ENCODE measurements at regions not wholly inside any gene's neighbourhood (a gene's known extent, or its start where the extent isn't known, plus 50 kb on each side); places are given as distances from the start of the nearest gene placed in this dataset.

GRCh38 chr12:113525066-113525465, 53.4 kb upstream of the LHX5 start:
- TF ChIP-seq EP300 (IDR thresholded peaks at IDR 0.05) (no peak), CTCF (IDR thresholded peaks at IDR 0.05) (no peak)
